Fibroblast of pulmonary artery (primary cell): ENCODE measurements at regions not wholly inside any gene's neighbourhood (a gene's known extent, or its start where the extent isn't known, plus 50 kb on each side); places are given as distances from the start of the nearest gene placed in this dataset.
A peak's percentile ranks its signal among the peaks of the same experiment; 100 is the strongest.

Experiments used
- DNase-seq: peaks from one replicate; pipeline ENCODE4 v3.0.0-alpha.2; 2010; ENCODE audit warnings: low read depth
- H3K4me3 ChIP-seq: replicated peaks from 2 replicates; pipeline ENCODE4 v1.5.1; 2011; ENCODE audit warnings: low read depth, mild to moderate bottlenecking, control low read depth, low read length, moderate library complexity
- TF ChIP-seq, protein P1 (sequence below): IDR thresholded peaks from 2 replicates; pipeline ENCODE4 v1.5.1; 2011; ENCODE audit warnings: mild to moderate bottlenecking, control low read depth, low read length, inconsistent platforms; ENCODE audit errors: missing control alignments

DNA sequence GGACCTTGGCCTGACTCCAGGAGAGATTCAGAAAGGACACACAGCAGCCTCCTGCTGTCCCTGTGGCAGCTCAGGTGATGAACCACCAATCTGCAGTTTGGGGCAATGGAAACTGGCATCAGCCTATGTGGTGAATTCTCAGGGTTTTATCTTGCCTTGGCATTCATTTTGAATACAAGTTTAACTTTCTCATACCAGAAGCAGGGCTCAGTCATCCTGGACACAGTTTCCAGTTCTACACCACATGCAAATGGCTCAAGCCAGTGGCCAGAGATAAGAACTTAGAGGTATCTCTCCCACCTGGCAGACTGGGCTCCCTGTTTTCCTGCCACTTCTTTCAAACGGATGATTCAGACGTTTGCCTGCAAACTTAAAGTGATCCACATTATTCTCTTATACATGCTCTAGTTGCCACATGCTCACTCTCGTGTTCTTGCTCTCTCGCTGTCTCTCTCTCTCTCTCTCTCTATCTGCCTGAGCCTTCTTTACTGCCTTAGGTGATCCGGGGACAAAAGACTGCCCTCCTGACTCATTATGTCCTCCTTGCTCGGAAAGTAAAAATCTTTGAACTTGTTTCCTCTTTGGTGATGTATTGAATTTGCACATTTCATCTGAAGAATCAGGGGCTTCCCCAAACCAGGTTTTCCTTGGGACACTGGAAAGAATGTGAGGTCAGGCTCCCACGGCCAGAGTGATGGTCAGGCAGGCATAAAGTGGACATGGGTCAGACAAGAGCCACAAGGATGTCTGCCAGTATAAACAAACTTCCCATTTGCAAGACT lies 99.6 kb upstream of the STT3B start:
- peak; percentile 7 for DNase-seq
- no peak overlapping the region for H3K4me3 ChIP-seq
- TF ChIP-seq, protein P1, sequence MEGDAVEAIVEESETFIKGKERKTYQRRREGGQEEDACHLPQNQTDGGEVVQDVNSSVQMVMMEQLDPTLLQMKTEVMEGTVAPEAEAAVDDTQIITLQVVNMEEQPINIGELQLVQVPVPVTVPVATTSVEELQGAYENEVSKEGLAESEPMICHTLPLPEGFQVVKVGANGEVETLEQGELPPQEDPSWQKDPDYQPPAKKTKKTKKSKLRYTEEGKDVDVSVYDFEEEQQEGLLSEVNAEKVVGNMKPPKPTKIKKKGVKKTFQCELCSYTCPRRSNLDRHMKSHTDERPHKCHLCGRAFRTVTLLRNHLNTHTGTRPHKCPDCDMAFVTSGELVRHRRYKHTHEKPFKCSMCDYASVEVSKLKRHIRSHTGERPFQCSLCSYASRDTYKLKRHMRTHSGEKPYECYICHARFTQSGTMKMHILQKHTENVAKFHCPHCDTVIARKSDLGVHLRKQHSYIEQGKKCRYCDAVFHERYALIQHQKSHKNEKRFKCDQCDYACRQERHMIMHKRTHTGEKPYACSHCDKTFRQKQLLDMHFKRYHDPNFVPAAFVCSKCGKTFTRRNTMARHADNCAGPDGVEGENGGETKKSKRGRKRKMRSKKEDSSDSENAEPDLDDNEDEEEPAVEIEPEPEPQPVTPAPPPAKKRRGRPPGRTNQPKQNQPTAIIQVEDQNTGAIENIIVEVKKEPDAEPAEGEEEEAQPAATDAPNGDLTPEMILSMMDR = no peak

DNA sequence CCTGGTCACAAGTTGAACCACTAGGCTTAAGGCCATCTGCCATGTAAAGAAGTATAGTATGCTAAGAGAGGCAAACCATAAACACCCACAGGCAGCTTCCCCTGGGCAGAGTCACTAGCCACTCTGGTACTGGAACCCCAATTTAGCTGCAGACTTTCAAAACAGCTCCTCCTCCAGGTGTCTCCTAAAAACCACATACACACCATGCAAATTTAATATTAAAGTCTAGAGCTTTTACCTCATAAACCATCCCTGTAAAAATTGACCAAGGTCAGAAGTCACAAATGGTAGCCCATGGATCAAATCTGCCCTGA lies 99.1 kb upstream of the STT3B start:
- TF ChIP-seq, protein P1 = no peak
- H3K4me3 ChIP-seq = no peak overlapping the region
- DNase-seq = no peak

DNA sequence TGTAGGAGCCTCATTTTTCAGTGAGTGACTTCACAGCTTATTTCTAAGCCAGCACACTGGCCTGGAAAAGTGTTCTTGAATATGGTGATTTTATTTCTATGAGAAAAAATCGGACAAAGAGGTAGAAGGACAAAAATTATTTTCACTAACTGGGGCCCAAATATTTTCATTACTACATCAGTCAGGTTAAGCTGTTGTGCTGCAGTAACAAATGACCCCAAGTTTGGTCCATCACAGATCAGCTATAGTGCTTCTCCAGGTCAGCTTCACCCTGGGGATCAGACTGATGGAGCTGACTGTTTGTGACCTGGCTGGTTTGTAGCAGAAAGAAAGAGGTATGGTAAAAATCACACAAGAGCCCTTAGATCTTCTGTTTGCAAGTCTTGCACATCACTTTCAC lies 97.9 kb upstream of the STT3B start:
- H3K4me3 ChIP-seq = no peak overlapping the region
- TF ChIP-seq, protein P1 = no peak
- no peak for DNase-seq

DNA sequence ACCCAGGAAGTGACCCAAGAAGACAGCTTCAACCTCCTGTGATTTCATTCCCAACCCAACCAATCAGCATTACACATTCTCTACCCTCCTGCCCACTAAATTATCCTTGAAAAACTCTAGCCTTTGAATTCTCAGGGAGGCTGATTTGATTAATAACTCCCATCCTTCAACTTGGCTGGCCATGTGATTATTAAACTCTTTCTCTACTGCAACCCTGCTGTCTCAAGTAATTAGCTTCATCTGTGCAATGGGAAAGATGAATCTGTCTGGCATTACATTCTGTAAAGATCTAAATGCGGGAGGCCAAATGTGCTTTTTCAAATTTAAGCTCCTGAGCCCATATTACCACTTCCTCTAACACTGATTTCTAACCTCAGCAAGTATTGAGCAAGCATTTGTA lies 95.9 kb upstream of the STT3B start:
- TF ChIP-seq, protein P1 = no peak
- DNase-seq = no peak
- no peak overlapping the region for H3K4me3 ChIP-seq

DNA sequence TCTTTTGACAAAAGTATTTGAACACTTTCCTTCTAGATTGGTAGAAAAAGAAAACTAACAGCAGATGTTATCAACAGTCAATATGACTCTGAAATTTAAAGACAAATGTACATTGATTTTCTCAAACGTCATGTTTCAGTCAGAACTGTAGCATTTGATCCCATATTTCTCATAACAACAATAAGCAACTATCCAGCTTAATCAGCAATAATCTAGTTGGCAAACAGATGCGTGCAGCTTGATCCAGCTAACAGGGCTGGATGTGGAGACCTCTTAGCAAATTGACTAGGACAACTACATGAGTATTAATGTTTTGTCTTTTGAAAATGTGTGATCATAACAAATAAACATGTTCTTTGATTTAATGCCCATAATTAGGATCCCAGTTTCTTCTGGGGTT lies 94.0 kb upstream of the STT3B start:
- TF ChIP-seq, protein P1 = no peak
- H3K4me3 ChIP-seq = no peak overlapping the region
- no peak for DNase-seq

DNA sequence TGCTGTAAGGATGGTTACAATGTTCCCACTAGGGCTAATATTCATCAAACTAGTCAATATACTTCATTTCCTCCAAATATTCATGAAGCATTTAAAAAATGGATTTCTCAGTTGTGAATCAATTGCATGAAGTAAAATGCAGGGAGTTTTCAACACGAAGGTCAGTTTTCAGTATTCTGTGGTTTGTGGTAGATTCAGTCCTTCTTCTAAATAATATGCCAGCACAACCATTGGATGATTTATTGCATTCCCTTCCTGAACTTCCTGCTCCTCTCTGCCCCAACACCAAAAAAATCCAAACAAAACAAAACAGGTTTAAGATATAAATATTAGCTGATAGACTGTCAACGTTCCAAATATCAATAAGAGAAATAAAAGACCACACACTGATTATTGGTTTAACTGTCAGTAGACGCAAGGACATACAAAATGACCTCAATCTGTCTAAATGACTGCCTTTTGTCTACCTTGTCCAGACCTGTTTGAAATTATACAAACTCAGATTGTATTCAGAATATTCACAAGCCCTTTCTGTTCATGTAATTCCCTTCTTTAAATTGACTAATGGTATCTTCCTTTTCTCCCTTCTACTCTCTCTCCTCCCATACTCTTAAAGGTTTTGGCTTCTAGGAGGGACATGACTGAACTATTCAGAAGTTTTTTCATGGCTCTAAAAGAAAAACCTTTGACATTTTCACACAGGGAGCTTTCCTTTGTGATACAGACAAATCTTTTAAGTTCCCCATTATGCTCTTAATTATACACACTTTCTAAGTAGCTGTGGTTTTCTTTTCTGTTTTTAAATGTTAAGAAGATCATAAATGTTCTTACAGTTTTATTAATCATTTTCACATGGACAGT lies 92.6 kb upstream of the STT3B start:
- no peak overlapping the region for H3K4me3 ChIP-seq
- TF ChIP-seq, protein P1 = no peak
- no peak for DNase-seq
